ENCODE measurements at regions not wholly inside any gene's neighbourhood (a gene's known extent, or its start where the extent isn't known, plus 50 kb on each side); places are given as distances from the start of the nearest gene placed in this dataset.

GRCh38 chr10:44154956-44155355 is 229.9 kb downstream of the CXCL12 start:
- no peak overlapping the region for H3K27ac ChIP-seq

GRCh38 chr10:44153918-44154670 is 230.8 kb downstream of the CXCL12 start:
- Histone ChIP-seq H3K27ac (no peak overlapping the region), H3K27me3 (no peaks in the 10 kb centered on the region), H3K4me3 (ENCODE audit: low read depth in 1 of 2, low read length in 1 of 2) (no peak overlapping the region), H3K4me1 (ENCODE audit: control insufficient read depth in 1 of 2, insufficient read depth in 1 of 2, low read depth in 1 of 2, low read length in 1 of 2) (no peaks in the 10 kb centered on the region), H3K36me3 (no peaks in the 10 kb centered on the region), H3K9me3 (no peaks in the 10 kb centered on the region)
- TF ChIP-seq CTCF (IDR thresholded peaks at IDR 0.05): no peak

More at GRCh38 chr10:44154956-44155355, 229.9 kb downstream of the CXCL12 start:
- no peak for TF ChIP-seq CTCF (IDR thresholded peaks at IDR 0.05)
- H3K27me3 ChIP-seq: no peaks in the 10 kb centered on the region
- no peak overlapping the region for H3K4me3 ChIP-seq (ENCODE audit: low read depth in 1 of 2, low read length in 1 of 2)
- H3K9me3 ChIP-seq: no peaks in the 10 kb centered on the region
- no peaks in the 10 kb centered on the region for H3K4me1 ChIP-seq (ENCODE audit: control insufficient read depth in 1 of 2, insufficient read depth in 1 of 2, low read depth in 1 of 2, low read length in 1 of 2)
- H3K36me3 ChIP-seq: no peaks in the 10 kb centered on the region

GRCh38 chr10:44143556-44143955 is 241.3 kb downstream of the CXCL12 start:
- Histone ChIP-seq H3K4me3 (ENCODE audit: low read depth in 1 of 2, low read length in 1 of 2) (no peak overlapping the region), H3K4me1 (ENCODE audit: control insufficient read depth in 1 of 2, insufficient read depth in 1 of 2, low read depth in 1 of 2, low read length in 1 of 2) (no peaks in the 10 kb centered on the region), H3K27ac (no peak overlapping the region), H3K36me3 (no peaks in the 10 kb centered on the region), H3K9me3 (no peaks in the 10 kb centered on the region), H3K27me3 (no peaks in the 10 kb centered on the region)
- no peak for TF ChIP-seq CTCF (IDR thresholded peaks at IDR 0.05)

GRCh38 chr10:44132361-44133289 is 252.3 kb downstream of the CXCL12 start:
- Histone ChIP-seq H3K4me3 (ENCODE audit: low read depth in 1 of 2, low read length in 1 of 2) (no peak overlapping the region), H3K9me3 (no peaks in the 10 kb centered on the region), H3K36me3 (no peaks in the 10 kb centered on the region), H3K4me1 (ENCODE audit: control insufficient read depth in 1 of 2, insufficient read depth in 1 of 2, low read depth in 1 of 2, low read length in 1 of 2) (no peaks in the 10 kb centered on the region), H3K27ac (no peak overlapping the region), H3K27me3 (no peaks in the 10 kb centered on the region)
- no peak for TF ChIP-seq CTCF (IDR thresholded peaks at IDR 0.05)

GRCh38 chr10:44126291-44126717 is 258.6 kb downstream of the CXCL12 start:
- H3K27ac ChIP-seq: no peak overlapping the region
- no peaks in the 10 kb centered on the region for H3K27me3 ChIP-seq
- no peaks in the 10 kb centered on the region for H3K9me3 ChIP-seq
- TF ChIP-seq CTCF (IDR thresholded peaks at IDR 0.05): no peak
- H3K4me3 ChIP-seq (ENCODE audit: low read depth in 1 of 2, low read length in 1 of 2): no peak overlapping the region
- H3K36me3 ChIP-seq: no peaks in the 10 kb centered on the region
- H3K4me1 ChIP-seq (ENCODE audit: control insufficient read depth in 1 of 2, insufficient read depth in 1 of 2, low read depth in 1 of 2, low read length in 1 of 2): no peaks in the 10 kb centered on the region
